Caco-2 (cell line): ENCODE measurements at regions not wholly inside any gene's neighbourhood (a gene's known extent, or its start where the extent isn't known, plus 50 kb on each side); places are given as distances from the start of the nearest gene placed in this dataset.

ENCODE experiments used
- BruUV-seq: library from RNA; stranded (reverse); fragments of 400-500 nt; replicated peaks from 2 replicates; lab custom pipeline; 2021; lab: Mats Ljungman, UMichigan
- CTCF ChIA-PET: fragments of 300-600 bp; sonication (Branson Sonifier 250); formaldehyde crosslinking; loops from one replicate; lab custom pipeline; 2022; ENCODE audit warnings: antibody characterized with exemption; lab: Charles Lee
- POLR2A ChIA-PET: fragments of 300-600 bp; sonication (Branson Sonifier 250); formaldehyde crosslinking; loops from one replicate; lab custom pipeline; 2022; ENCODE audit warnings: antibody characterized with exemption; lab: Charles Lee
- DNase-seq, 2 experiments: peaks; one replicate each; pipeline versions ENCODE4 v3.0.0 to v3.0.0-alpha.2; 2020 to 2022
- H3K27me3 ChIP-seq: replicated peaks from 2 replicates; pipeline ENCODE4 v1.6.0; 2011; ENCODE audit warnings: low read length; ENCODE audit not compliant: control insufficient read depth, insufficient read depth
- H3K36me3 ChIP-seq: 2 replicates; pipeline ENCODE4 v1.5.1; 2011; ENCODE audit warnings: low read length; ENCODE audit not compliant: control insufficient read depth, insufficient read depth
- H3K4me1 ChIP-seq: fragments of 250-450 bp; sonication (Bioruptor Pico); 2 replicates; pipeline ENCODE4 v1.5.1; 2020; ENCODE audit warnings: mild to moderate bottlenecking
- H3K4me3 ChIP-seq: 2 replicates; pipeline ENCODE4 v1.5.1; 2011; ENCODE audit warnings: low read depth, mild to moderate bottlenecking, control low read depth, low read length
- H3K9me3 ChIP-seq: fragments of 250-450 bp; sonication (Bioruptor Pico); 2 replicates; pipeline ENCODE4 v1.5.1; 2020; ENCODE audit warnings: mild to moderate bottlenecking, moderate library complexity
- H3K27ac Mint-ChIP-seq: one replicate; pipeline ENCODE4 v1.8.0; 2022; ENCODE audit warnings: mixed read lengths; ENCODE audit not compliant: unreplicated experiment
- H3K27me3 Mint-ChIP-seq: one replicate; pipeline ENCODE4 v1.8.0; 2022; ENCODE audit warnings: mixed read lengths; ENCODE audit not compliant: insufficient read depth, unreplicated experiment
- H3K36me3 Mint-ChIP-seq: one replicate; pipeline ENCODE4 v1.8.0; 2022; ENCODE audit warnings: mild to moderate bottlenecking, mixed read lengths; ENCODE audit not compliant: insufficient read depth, unreplicated experiment
- H3K4me1 Mint-ChIP-seq: one replicate; pipeline ENCODE4 v1.8.0; 2022; ENCODE audit warnings: low read depth, mixed read lengths; ENCODE audit not compliant: unreplicated experiment
- H3K4me3 Mint-ChIP-seq: one replicate; pipeline ENCODE4 v1.8.0; 2022; ENCODE audit warnings: mild to moderate bottlenecking, moderate library complexity, mixed read lengths; ENCODE audit not compliant: unreplicated experiment
- H3K9me3 Mint-ChIP-seq: one replicate; pipeline ENCODE4 v1.8.0; 2022; ENCODE audit warnings: mixed read lengths; ENCODE audit not compliant: unreplicated experiment
- CTCF ChIP-seq, 2 experiments: fragments of 200-600 bp in 1 of 2; IDR thresholded peaks; 1 replicate in 1 of 2; 2 replicates in 1 of 2; pipeline versions ENCODE4 v1.5.1 to v1.8.0; 2011 to 2022; ENCODE audit warnings: antibody characterized with exemption in 1 of 2, control low read depth in 1 of 2, inconsistent platforms in 1 of 2, low read depth in 1 of 2, low read length in 1 of 2, mild to moderate bottlenecking in 1 of 2, moderate library complexity in 1 of 2; ENCODE audit not compliant: insufficient read depth in 1 of 2, severe bottlenecking in 1 of 2, unreplicated experiment in 1 of 2
- intact Hi-C: fragments of 100-400 bp; cut with micrococcal nuclease; formaldehyde crosslinking; loops from one replicate; pipeline ENCODE4 v1.10.0; 2022; ENCODE audit not compliant: unreplicated experiment

- DNase-seq = no peak
- no peaks in the 10 kb centered on the region for H3K27me3 Mint-ChIP-seq
- ChIA-PET CTCF (no interaction called here), POLR2A (no interaction called here)
- no peak overlapping the region for H3K27ac Mint-ChIP-seq
- Histone ChIP-seq H3K27me3 (no peaks in the 10 kb centered on the region), H3K4me1 (no peaks in the 10 kb centered on the region), H3K9me3 (no peaks in the 10 kb centered on the region), H3K36me3 (no peaks in the 10 kb centered on the region), H3K4me3 (no peak overlapping the region)
- no peak overlapping the region for H3K4me3 Mint-ChIP-seq
- H3K9me3 Mint-ChIP-seq = no peaks in the 10 kb centered on the region
- intact Hi-C loops = no loop called here
- BruUV-seq = no TSS peak
- no peak for TF ChIP-seq CTCF (IDR thresholded peaks at IDR 0.05; ENCODE audit: insufficient read depth in 1 of 2, low read depth in 1 of 2, low read length in 1 of 2, severe bottlenecking in 1 of 2, unreplicated experiment in 1 of 2)
- H3K36me3 Mint-ChIP-seq = no peaks in the 10 kb centered on the region
- no peaks in the 10 kb centered on the region for H3K4me1 Mint-ChIP-seq
Measured at GRCh38 chr4:135282676-135283075, 1081.1 kb upstream of the PABPC4L start.

GRCh38 chr4:135281230-135281629 lies 1079.6 kb upstream of the PABPC4L start:
- Mint-ChIP-seq H3K27ac (no peak overlapping the region), H3K27me3 (no peaks in the 10 kb centered on the region), H3K9me3 (no peaks in the 10 kb centered on the region), H3K36me3 (no peaks in the 10 kb centered on the region), H3K4me1 (no peaks in the 10 kb centered on the region), H3K4me3 (no peak overlapping the region)
- TF ChIP-seq CTCF (IDR thresholded peaks at IDR 0.05; ENCODE audit: insufficient read depth in 1 of 2, low read depth in 1 of 2, low read length in 1 of 2, severe bottlenecking in 1 of 2, unreplicated experiment in 1 of 2) = no peak
- no peaks in the 10 kb centered on the region for H3K36me3 ChIP-seq
- CTCF ChIA-PET = no interaction called here
- no peaks in the 10 kb centered on the region for H3K4me1 ChIP-seq
- no peaks in the 10 kb centered on the region for H3K9me3 ChIP-seq
- H3K4me3 ChIP-seq = no peak overlapping the region
- no peak for DNase-seq
- POLR2A ChIA-PET = no interaction called here
- no peaks in the 10 kb centered on the region for H3K27me3 ChIP-seq
- intact Hi-C loops = no loop called here
- no TSS peak for BruUV-seq

- no peaks in the 10 kb centered on the region for H3K36me3 ChIP-seq
- Mint-ChIP-seq H3K4me3 (no peak overlapping the region), H3K36me3 (no peaks in the 10 kb centered on the region), H3K9me3 (no peaks in the 10 kb centered on the region), H3K4me1 (no peaks in the 10 kb centered on the region), H3K27me3 (no peaks in the 10 kb centered on the region), H3K27ac (no peak overlapping the region)
- no peak for DNase-seq
- BruUV-seq = no TSS peak
- CTCF ChIA-PET = no interaction called here
- H3K9me3 ChIP-seq = no peaks in the 10 kb centered on the region
- TF ChIP-seq CTCF (IDR thresholded peaks at IDR 0.05; ENCODE audit: insufficient read depth in 1 of 2, low read depth in 1 of 2, low read length in 1 of 2, severe bottlenecking in 1 of 2, unreplicated experiment in 1 of 2) = no peak
- no peak overlapping the region for H3K4me3 ChIP-seq
- intact Hi-C loops = no loop called here
- POLR2A ChIA-PET = no interaction called here
- no peaks in the 10 kb centered on the region for H3K27me3 ChIP-seq
- H3K4me1 ChIP-seq = no peaks in the 10 kb centered on the region
Measured at GRCh38 chr4:135277980-135278315, 1076.4 kb upstream of the PABPC4L start.
